ENCODE measurements at regions not wholly inside any gene's neighbourhood (a gene's known extent, or its start where the extent isn't known, plus 50 kb on each side); places are given as distances from the start of the nearest gene placed in this dataset.
A peak's percentile ranks its signal among the peaks of the same experiment; 100 is the strongest.

- no peaks in the 10 kb centered on the region for H3K9me2 ChIP-seq (replicated peaks; ENCODE audit: insufficient read depth)
- H4K20me1 ChIP-seq (ENCODE audit: insufficient read depth, poor library complexity, severe bottlenecking), result no peaks in the 10 kb centered on the region
- no peak overlapping the region for H3K4me2 ChIP-seq
- TF ChIP-seq CTCF (IDR thresholded peaks at IDR 0.05; ENCODE audit: poor library complexity) (no peak), EZH2 (IDR thresholded peaks at IDR 0.05; ENCODE audit: borderline replicate concordance) (no peak), EZH2phosphoT487 (IDR thresholded peaks at IDR 0.05; ENCODE audit: low read depth, severe bottlenecking, unreplicated experiment) (no peak)
- WGBS (ENCODE audit: low lambda C conversion rate, missing lambda C conversion rate), result 90% methylated on average over 1 of the region's 1 CpG
- no peak overlapping the region for H2AFZ ChIP-seq
- no peaks in the 10 kb centered on the region for H3K36me3 ChIP-seq (replicated peaks; ENCODE audit: insufficient read depth, low read depth)
- H3K9me3 ChIP-seq (ENCODE audit: low read depth), result no peaks in the 10 kb centered on the region
- no peaks in the 10 kb centered on the region for H3K27me3 ChIP-seq
- H3K27ac ChIP-seq, result no peak overlapping the region
- H3K4me1 ChIP-seq (ENCODE audit: insufficient read depth), result no peaks in the 10 kb centered on the region
- no peak overlapping the region for H3K4me3 ChIP-seq
- H3K79me2 ChIP-seq, result no peaks in the 10 kb centered on the region
- no peak for DNase-seq (ENCODE audit: low spot score)
Measured at GRCh38 chr13:83223546-83223945, 658.7 kb downstream of the SLITRK1 start.

- no peak for TF ChIP-seq EZH2 (IDR thresholded peaks at IDR 0.05; ENCODE audit: borderline replicate concordance)
- no peak for TF ChIP-seq CTCF (IDR thresholded peaks at IDR 0.05; ENCODE audit: poor library complexity)
- no peak for TF ChIP-seq EZH2phosphoT487 (IDR thresholded peaks at IDR 0.05; ENCODE audit: low read depth, severe bottlenecking, unreplicated experiment)
- DNase-seq (ENCODE audit: low spot score), result no peak
- H3K79me2 ChIP-seq, result no peaks in the 10 kb centered on the region
- no peak overlapping the region for H3K27ac ChIP-seq
- H3K4me2 ChIP-seq, result no peak overlapping the region
- H3K36me3 ChIP-seq (replicated peaks; ENCODE audit: insufficient read depth, low read depth), result no peaks in the 10 kb centered on the region
- no peaks in the 10 kb centered on the region for H4K20me1 ChIP-seq (ENCODE audit: insufficient read depth, poor library complexity, severe bottlenecking)
- H3K9me3 ChIP-seq (ENCODE audit: low read depth), result no peaks in the 10 kb centered on the region
- WGBS (ENCODE audit: low lambda C conversion rate, missing lambda C conversion rate), result 87% methylated on average over 5 of the region's 5 CpGs
- no peaks in the 10 kb centered on the region for H3K9me2 ChIP-seq (replicated peaks; ENCODE audit: insufficient read depth)
- no peaks in the 10 kb centered on the region for H3K4me1 ChIP-seq (ENCODE audit: insufficient read depth)
- no peaks in the 10 kb centered on the region for H3K27me3 ChIP-seq
- no peak overlapping the region for H2AFZ ChIP-seq
- no peak overlapping the region for H3K4me3 ChIP-seq
Measured at GRCh38 chr13:83221813-83222241, 660.4 kb downstream of the SLITRK1 start.

- Histone ChIP-seq H2AFZ (no peak overlapping the region), H4K20me1 (ENCODE audit: insufficient read depth, poor library complexity, severe bottlenecking) (no peaks in the 10 kb centered on the region), H3K4me1 (ENCODE audit: insufficient read depth) (no peaks in the 10 kb centered on the region), H3K9me2 (replicated peaks; ENCODE audit: insufficient read depth) (no peaks in the 10 kb centered on the region), H3K36me3 (replicated peaks; ENCODE audit: insufficient read depth, low read depth) (no peaks in the 10 kb centered on the region), H3K27ac (no peak overlapping the region), H3K9me3 (ENCODE audit: low read depth) (no peaks in the 10 kb centered on the region), H3K27me3 (no peaks in the 10 kb centered on the region), H3K4me2 (no peak overlapping the region), H3K79me2 (no peaks in the 10 kb centered on the region), H3K4me3 (no peak overlapping the region)
- peak; percentile 8 for DNase-seq (ENCODE audit: low spot score)
- no peak for TF ChIP-seq CTCF (IDR thresholded peaks at IDR 0.05; ENCODE audit: poor library complexity)
- TF ChIP-seq EZH2phosphoT487 (IDR thresholded peaks at IDR 0.05; ENCODE audit: low read depth, severe bottlenecking, unreplicated experiment), result no peak
- no peak for TF ChIP-seq EZH2 (IDR thresholded peaks at IDR 0.05; ENCODE audit: borderline replicate concordance)
- WGBS (ENCODE audit: low lambda C conversion rate, missing lambda C conversion rate), result 100% methylated on average over 1 of the region's 1 CpG
Measured at GRCh38 chr13:83221256-83221655, 661.0 kb downstream of the SLITRK1 start.

GRCh38 chr13:83220241-83220640 lies 662.0 kb downstream of the SLITRK1 start:
- Histone ChIP-seq H3K79me2 (no peaks in the 10 kb centered on the region), H3K4me1 (ENCODE audit: insufficient read depth) (no peaks in the 10 kb centered on the region), H3K9me2 (replicated peaks; ENCODE audit: insufficient read depth) (no peaks in the 10 kb centered on the region), H3K4me2 (no peak overlapping the region), H3K36me3 (replicated peaks; ENCODE audit: insufficient read depth, low read depth) (no peaks in the 10 kb centered on the region), H3K27ac (no peak overlapping the region), H4K20me1 (ENCODE audit: insufficient read depth, poor library complexity, severe bottlenecking) (no peaks in the 10 kb centered on the region), H3K9me3 (ENCODE audit: low read depth) (no peaks in the 10 kb centered on the region), H2AFZ (no peak overlapping the region), H3K4me3 (no peak overlapping the region), H3K27me3 (no peaks in the 10 kb centered on the region)
- TF ChIP-seq CTCF (IDR thresholded peaks at IDR 0.05; ENCODE audit: poor library complexity) (no peak), EZH2phosphoT487 (IDR thresholded peaks at IDR 0.05; ENCODE audit: low read depth, severe bottlenecking, unreplicated experiment) (no peak), EZH2 (IDR thresholded peaks at IDR 0.05; ENCODE audit: borderline replicate concordance) (no peak)
- DNase-seq (ENCODE audit: low spot score), result no peak
- 93% methylated on average over 2 of the region's 2 CpGs for WGBS (ENCODE audit: low lambda C conversion rate, missing lambda C conversion rate)

Measured in hepatocyte (in vitro differentiated cells).